ENCODE measurements at regions not wholly inside any gene's neighbourhood (a gene's known extent, or its start where the extent isn't known, plus 50 kb on each side); places are given as distances from the start of the nearest gene placed in this dataset.

- no peak for DNase-seq
Measured at GRCh38 chr6:145305670-145306069, 429.6 kb downstream of the EPM2A start.

DNA sequence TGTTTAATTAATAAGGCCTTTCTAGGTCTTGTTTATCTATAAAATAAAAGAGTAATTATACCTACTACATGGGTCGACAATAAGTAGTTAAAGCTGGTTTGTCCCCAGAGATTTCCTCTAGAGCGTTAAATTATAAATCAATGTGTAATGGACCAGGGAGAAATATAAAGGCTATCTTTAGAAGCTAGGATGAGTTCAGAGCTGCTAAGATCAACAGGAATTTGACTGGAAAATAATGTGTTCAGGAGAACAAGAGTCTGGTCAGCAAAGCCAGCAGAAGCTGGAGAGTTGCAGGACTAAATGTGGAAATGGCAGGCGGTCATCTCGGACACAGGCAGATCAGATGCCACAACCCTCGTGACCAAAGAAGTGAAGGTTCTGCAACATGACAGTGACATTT lies 428.8 kb downstream of the EPM2A start:
- DNase-seq = no peak

GRCh38 chr6:145309842-145310535 lies 425.3 kb downstream of the EPM2A start:
- no peak for DNase-seq

DNA sequence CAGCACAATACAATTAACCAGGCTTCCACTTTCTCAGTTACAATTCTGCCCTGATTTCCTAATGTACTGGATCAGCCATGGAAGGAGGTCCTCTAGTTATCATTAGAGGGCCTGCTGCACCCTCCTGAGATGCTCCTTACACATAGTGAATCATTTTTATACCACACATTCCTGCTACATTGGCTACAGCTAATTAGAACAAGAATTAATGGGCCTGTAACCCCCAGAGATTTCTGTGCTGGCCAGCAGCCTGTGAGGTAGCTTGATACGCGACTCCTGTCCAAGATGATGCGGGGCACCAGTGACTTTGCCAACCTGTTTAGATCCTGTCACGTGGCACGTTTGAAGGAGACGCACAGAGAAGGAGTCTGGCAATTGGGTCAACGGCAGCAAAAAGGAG lies 422.8 kb downstream of the EPM2A start:
- DNase-seq = no peak

DNA sequence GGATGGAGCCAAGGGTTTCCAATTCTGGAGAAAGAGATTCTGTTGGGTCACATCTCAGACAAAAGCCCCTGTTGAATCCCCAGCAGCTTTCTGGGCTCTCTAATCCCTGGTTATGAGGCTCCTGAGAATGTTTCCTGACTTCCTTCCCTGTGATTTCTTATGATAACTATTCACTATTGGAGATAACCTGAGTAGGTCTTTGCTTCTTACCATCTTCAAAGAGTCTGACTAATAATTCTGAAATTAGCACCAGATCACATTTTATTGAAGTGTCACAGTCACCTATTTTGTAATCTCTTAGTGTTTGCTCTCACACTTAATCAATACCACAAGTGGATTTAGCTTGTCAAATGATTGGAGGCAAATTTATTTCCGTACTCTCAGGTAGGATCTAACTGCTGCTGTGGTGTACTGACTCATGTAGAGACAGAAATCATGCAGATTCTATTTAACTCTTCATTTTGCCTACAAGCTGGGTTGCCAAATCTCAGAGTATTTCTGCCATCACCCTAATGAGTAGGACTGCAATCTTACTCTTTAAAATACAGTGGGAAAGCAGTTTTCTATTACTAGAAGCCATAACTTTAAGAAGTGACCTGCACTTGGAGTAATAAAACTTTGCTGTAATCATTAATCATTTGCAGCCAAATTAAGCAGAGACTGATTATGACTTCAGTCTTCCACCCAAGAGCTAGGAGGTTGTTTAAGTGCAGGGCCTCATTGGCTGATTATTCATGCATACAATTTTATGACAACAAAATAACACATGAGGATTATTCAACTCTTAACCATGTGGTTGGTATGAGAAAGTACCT lies 422.1 kb downstream of the EPM2A start:
- no peak for DNase-seq

DNA sequence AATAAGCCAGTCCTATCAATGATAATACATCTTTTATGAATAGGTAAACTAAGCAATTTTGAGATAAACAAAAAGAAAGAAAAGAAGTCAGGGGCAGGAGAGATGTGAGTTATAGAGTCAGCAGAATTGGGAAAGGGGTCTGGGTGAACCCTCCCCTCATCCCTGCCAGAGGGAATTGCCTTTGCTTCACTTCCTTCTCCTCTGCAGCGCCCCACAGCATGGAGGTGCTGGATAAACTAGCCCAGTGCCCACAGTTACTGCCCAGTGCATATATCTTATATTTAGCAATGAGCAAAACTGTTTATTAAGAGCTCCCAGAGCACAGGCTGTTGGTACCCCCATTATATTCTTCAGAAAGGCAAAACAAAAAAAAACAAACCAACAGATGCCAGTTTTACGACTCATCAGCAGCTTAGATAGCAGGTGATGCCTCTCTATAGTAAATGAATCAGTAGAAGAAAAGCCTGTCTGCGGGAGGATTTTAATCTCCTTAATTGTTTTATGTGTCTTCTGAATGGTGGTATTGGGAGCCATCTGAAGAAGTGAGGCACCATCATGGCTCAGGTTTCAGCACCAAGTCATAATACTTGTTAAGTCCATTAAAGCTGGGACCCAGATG lies 419.2 kb downstream of the EPM2A start:
- DNase-seq = no peak

DNA sequence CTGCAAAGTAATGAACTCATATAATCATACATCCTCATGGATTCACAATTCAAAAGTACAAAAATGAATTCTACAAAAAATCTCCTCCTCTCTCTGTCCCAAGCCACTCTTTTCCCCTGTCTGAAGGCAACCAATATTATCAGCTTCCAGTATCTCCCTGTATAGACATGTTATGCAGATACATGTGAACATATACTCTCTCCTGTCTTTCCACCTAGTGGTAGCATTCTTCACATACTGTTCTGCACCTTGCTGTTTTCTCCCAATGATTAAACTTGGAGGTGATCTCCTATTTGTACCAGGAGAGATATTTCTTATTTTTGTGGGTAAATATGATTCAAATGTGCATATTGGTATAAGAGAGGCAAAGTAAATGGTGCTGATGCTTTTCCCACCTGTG lies 416.4 kb downstream of the EPM2A start:
- DNase-seq = no peak

DNA sequence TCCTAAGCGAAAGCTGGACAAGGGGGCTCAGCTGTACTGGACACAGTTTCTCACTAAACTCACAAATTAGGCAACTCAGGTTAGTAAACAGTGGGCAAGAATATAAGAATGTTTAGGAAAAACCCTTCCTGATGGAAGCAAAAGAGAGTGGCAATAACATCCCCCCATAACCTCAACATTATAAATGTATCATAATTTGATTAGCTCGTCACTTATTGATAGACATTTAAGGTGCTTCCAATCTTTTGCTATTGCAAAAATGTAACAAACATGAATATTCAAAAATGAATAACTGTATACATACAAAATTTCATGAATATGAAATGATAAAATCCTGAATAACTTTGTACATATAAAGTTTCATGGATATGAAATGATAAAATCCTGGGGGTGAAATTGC lies 415.7 kb downstream of the EPM2A start:
- no peak for DNase-seq

- DNase-seq = no peak
Measured at GRCh38 chr6:145323646-145324045, 411.7 kb downstream of the EPM2A start.

- no peak for DNase-seq
Measured at GRCh38 chr6:145327586-145327985, 407.7 kb downstream of the EPM2A start.

DNA sequence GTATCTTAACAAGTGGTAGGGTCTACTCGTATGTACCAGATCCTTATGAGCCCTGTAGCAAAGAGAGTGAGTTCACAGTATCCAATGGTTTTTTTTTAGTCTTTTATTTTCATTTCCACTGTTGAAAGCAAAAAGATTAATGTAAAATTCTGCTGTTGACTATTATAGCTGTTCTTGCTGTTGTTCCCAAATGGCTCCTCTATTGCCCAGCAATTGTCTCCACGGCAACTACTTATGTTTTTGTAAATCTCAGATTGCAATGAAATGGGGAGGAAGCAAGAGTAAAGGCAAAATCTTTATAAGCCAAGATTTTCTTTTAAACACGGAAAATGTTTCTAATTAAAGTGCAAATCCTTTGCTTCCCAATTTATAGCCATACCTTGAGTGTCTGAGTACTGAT lies 406.1 kb downstream of the EPM2A start:
- no peak for DNase-seq

DNA sequence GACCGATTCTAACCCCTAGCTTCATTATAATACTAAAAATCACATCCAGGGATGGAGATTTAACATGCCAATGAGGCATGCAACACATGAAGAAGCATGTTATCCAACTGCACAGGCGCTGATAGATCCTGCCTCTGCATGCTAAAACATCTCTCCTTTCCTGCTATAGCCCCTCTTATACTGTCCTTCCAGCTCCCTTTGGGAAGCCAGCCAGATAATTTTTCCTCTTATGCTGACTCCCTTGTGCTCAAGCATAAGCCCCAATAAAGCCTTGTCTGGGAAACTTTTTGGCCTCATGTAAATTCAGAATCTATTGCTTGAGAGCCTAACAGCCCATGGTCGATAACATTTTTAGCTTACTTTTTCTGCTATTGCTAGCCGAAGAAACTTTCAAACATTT lies 404.3 kb downstream of the EPM2A start:
- DNase-seq = no peak

DNA sequence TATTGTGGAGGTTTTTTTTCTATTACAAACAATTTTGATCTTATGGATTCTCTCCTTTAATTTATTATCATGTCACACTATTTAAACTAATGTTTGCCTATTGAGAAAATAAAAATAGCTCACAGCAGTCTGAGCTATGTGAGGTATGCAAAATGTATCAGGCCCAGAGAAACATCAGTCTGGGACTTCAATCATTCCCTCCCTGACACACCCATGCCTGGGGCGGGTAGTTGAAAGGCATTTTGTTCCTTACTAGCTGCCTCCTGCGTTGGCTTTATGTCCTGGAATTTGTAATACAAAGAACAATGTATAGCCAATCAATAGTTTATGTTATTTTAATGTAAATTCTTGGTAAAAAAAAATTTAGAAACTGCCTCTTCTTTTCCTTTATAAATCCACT lies 403.3 kb downstream of the EPM2A start:
- no peak for DNase-seq

- DNase-seq = no peak
Measured at GRCh38 chr6:145336119-145336518, 399.2 kb downstream of the EPM2A start.

DNA sequence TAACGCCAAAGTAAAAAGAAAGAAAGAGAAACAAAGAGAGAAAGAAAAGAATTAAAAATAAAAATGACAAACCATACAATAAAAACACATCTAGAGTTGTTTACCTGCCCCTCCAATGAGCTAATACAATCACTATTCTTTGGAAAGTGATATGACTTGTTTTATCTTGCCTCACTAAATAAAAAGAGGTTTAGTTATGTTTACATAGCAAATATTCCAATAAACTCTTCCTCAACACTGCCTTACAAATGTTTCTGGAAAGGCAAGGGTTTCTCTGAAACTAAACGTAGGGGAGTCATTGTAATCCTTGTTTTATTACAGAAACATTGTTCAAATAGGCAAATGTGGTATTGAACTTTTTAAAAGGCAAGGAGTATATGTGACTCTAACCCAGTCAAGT lies 396.2 kb downstream of the EPM2A start:
- DNase-seq = no peak

DNA sequence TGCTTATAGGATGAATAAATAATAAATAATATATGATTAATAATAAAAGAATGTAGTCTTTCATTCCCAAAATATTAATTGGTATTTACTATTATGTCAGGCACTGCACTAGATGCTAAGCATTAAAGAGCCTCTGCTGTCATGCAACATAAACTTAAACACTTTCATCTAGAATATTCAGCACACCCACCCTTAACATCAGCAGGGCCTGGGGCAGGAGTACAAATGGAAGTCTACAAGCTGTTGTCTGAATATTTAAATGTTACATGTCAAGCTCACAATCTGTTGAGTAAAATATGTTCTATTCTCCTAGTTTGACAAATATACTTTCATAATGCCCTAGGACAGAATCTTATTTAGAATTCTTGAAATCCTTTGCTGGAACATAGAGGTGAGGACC lies 395.1 kb downstream of the EPM2A start:
- no peak for DNase-seq

DNA sequence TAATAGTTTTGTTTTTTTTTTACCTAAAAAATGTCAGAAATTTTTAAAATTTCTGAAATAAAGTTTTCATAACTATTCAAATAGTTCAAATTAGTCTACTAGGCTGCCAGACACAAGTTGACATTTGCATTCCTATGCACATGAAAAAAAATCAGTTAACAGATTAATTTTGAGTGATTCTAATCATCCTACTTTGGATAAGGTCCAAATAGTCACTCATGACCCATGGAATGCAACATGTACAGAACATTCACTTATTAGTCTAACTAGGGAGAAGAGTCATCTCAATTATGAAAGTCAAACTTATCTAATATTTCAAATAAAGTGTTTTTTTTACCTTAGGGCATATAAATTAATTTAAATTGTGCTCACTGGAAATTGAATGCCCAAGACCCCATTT lies 390.2 kb downstream of the EPM2A start:
- no peak for DNase-seq

- DNase-seq = no peak
Measured at GRCh38 chr6:145347216-145347615, 388.1 kb downstream of the EPM2A start.

DNA sequence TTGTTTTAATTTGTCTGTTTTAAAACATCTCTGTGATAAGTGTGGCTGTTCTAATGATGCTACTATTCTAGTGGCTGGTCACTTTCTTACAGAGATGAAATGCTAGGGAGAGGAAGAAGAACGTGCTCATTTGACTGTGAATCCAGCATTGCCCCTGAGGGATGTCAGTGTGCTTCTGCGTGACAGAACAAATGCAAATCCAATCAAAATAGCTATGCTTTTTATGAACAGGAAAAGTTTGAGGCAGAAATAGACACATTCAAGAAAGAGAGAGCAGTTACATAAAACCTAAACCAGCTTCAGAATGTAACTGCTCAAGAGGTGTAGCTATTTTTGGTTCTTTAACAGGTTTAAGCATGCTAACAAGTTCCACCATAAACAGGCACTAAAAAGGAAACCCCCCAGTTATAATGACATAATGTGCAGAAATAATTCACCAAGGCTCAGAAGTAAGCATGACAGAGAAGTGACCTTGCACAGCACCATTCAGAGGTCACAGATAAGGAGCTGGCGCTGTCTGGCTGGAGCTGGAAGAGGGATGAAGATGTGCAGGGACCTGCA lies 385.3 kb downstream of the EPM2A start:
- DNase-seq = no peak

DNA sequence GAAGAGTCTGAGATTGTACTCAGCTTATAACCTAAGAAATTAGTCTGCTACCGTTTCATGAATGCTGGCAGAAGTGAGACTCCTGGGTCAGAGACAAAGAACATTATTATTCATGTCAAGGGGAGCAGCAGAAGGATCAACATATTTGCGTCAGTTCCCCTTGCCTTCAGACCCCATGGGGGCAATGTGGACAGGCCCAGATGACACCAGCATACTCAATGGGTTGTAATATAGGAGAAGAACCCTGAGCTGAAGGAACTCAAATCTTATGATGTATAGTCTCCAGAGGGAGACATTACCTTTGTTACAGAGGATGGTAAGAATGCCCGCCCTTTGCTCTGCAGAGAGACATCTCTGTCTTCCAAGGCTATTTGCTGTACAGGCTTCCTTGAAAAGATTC lies 384.4 kb downstream of the EPM2A start:
- DNase-seq = no peak

DNA sequence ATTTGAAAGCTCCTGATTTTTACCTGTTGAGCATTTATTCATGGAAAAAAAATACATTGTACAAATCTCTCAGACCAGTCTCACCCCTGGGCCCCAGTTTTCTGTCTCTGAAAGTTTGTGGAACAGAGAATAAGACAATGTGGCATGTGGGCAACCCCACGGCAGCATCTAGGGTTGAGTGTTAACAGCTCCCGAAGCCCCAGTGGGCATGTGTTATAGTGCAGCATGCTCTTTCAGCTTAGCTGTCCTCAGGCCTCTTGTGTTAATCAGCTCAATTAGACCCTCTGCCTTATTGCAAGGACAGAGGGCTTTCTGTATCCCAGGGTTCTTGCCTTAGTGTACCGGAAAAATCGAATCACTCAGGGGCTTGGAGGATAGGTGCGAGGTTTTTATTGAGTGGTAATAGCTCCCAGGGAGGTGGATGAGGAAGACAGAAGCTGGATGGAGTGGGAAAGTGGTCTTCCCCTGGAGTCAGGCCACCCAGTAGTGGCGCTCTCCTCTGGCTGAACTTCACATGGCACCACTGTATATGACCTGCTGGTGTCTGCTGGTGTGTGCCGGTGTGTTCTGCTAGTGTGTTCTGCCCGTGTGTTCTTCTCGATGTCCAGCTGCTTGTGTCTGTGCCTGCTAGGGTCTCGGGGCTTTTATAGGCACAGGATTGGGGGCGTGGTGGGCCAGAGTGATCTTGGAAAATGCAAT lies 382.8 kb downstream of the EPM2A start:
- DNase-seq = no peak

GRCh38 chr6:145360865-145361264 lies 374.5 kb downstream of the EPM2A start:
- no peak for DNase-seq

- DNase-seq = no peak
Measured at GRCh38 chr6:145367149-145367548, 368.2 kb downstream of the EPM2A start.

Data from stimulated activated CD4-positive, alpha-beta T cell treated with anti-CD3 and anti-CD28 coated beads, Interleukin-1b, Interleukin-23, amount 100 ng/mL, for 48 hours (primary cell).